Breast epithelium (tissue), 3 donors: ENCODE measurements at regions not wholly inside any gene's neighbourhood (a gene's known extent, or its start where the extent isn't known, plus 50 kb on each side); places are given as distances from the start of the nearest gene placed in this dataset.

Experiments used
- POLR2A ChIP-seq: fragments of 450-650 bp; IDR thresholded peaks from one replicate; pipeline ENCODE4 v1.6.1; 2016; ENCODE audit warnings: antibody characterized with exemption, mild to moderate bottlenecking, moderate library complexity
- POLR2AphosphoS5 ChIP-seq, 3 donors: sonication (generic); formaldehyde crosslinking; IDR thresholded peaks; one replicate each; pipeline ENCODE4 v1.6.1; 2017; ENCODE audit warnings: antibody characterized with exemption in 3 of 3
- TF ChIP-seq, protein P1 (sequence below), 3 donors: fragments of 450-650 bp; IDR thresholded peaks; one replicate each; pipeline ENCODE4 v1.5.1; 2016 to 2017; ENCODE audit warnings: antibody characterized with exemption in 3 of 3, mild to moderate bottlenecking in 3 of 3, moderate library complexity in 3 of 3

DNA sequence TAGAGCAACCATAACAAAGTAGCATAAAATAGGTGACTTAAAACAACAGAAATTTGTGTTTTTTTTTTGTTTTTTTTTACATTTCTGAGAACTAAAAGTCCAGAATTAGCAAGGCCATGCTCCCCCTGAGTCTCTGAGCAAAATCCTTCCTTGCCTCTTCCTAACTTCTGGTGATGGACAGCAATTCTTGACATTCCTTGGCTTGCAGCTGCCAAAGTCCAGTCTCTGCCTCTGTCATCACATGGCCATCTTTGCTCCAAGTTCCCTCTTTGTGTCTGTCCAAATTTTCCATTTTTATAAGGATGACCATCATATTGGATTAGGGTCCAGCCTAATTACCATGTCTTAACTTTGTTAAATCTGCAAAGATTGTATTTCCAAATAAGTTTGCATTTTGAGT is 407.2 kb downstream of the PDHA2 start:
- TF ChIP-seq, protein P1, sequence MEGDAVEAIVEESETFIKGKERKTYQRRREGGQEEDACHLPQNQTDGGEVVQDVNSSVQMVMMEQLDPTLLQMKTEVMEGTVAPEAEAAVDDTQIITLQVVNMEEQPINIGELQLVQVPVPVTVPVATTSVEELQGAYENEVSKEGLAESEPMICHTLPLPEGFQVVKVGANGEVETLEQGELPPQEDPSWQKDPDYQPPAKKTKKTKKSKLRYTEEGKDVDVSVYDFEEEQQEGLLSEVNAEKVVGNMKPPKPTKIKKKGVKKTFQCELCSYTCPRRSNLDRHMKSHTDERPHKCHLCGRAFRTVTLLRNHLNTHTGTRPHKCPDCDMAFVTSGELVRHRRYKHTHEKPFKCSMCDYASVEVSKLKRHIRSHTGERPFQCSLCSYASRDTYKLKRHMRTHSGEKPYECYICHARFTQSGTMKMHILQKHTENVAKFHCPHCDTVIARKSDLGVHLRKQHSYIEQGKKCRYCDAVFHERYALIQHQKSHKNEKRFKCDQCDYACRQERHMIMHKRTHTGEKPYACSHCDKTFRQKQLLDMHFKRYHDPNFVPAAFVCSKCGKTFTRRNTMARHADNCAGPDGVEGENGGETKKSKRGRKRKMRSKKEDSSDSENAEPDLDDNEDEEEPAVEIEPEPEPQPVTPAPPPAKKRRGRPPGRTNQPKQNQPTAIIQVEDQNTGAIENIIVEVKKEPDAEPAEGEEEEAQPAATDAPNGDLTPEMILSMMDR (IDR thresholded peaks at IDR 0.05) = no peak
- TF ChIP-seq POLR2AphosphoS5 (IDR thresholded peaks at IDR 0.05) (no peak), POLR2A (no peak)
